Activated CD4-positive, alpha-beta T cell treated with anti-CD3 and anti-CD28 coated beads for 4 hours (primary cell): ENCODE measurements at regions not wholly inside any gene's neighbourhood (a gene's known extent, or its start where the extent isn't known, plus 50 kb on each side); places are given as distances from the start of the nearest gene placed in this dataset.
A peak's percentile ranks its signal among the peaks of the same experiment; 100 is the strongest.

Source experiments
- DNase-seq, 2 donors: peaks; one replicate each; pipeline ENCODE4 v3.0.0-alpha.2; 2020

DNA sequence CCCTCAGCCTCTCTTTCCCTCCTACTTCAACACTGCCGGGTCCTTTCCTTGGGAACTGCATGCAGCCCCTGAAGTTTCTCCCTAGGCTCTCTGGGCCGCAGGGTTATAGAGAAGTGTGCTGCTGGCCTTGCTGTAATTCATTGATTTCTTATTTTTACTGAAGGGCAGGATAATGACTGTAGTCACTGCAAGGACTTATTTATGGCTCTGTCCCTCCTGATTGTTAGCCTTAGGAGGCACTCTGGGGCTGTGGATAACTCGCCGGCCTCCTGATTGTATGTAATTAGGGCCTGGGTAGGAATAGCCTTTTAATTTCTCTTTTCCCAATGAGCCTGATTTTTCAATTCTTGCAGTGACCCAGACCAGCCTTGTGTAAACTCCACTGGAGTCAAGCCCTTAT is 138.3 kb upstream of the CDH13 start:
- DNase-seq = no peak

DNA sequence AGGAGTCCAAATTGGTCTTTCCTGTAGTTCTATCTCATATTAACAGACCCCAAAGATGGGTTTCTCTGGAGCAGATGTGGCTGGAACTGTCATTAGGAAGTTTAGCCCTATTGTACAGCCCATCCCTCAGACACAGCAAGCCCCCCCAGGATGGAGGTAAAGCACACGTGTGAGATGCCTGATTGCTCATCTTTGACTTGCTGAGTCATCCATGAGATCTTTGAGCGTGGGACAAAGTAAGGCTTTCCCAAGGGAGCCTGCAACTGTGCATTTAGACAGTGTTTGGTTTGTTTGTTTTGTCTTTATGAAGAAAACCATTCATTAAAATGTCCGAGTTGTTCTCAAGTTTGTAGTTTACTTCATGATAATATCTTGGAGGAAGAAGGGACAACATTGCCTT is 145.3 kb upstream of the CDH13 start:
- DNase-seq = no peak

- no peak for DNase-seq
Measured at GRCh38 chr16:82476786-82477185, 150.0 kb upstream of the CDH13 start.

GRCh38 chr16:82470620-82471152 is 156.1 kb upstream of the CDH13 start:
- DNase-seq = no peak

GRCh38 chr16:82470016-82470415 is 156.8 kb upstream of the CDH13 start:
- DNase-seq = no peak

DNA sequence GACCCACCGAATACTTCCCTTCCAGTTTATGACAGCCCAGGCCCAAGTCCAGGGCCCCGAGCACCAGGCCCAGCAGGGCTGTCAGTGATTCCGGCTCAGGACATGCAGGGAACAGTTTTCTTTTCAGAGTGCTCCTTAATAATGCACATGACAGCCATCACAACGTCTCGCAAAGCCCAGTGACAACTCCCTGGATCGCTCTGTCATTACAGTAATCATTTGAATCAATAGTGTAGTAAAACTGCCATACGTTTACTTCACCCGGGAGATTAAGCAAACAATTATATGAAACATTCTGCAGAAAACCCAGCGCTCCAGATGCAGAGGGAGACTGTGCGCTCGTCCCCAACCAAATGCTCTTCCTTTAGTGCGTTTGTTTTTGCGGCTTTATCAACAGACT is 162.6 kb upstream of the CDH13 start:
- DNase-seq = no peak

GRCh38 chr16:82460766-82461165 is 166.0 kb upstream of the CDH13 start:
- no peak for DNase-seq

- no peak for DNase-seq
Measured at GRCh38 chr16:82459580-82460256, 167.1 kb upstream of the CDH13 start.

- peak in 1 of 2 donors; percentile 1 for DNase-seq
Measured at GRCh38 chr16:82456683-82457082, 170.1 kb upstream of the CDH13 start.

DNA sequence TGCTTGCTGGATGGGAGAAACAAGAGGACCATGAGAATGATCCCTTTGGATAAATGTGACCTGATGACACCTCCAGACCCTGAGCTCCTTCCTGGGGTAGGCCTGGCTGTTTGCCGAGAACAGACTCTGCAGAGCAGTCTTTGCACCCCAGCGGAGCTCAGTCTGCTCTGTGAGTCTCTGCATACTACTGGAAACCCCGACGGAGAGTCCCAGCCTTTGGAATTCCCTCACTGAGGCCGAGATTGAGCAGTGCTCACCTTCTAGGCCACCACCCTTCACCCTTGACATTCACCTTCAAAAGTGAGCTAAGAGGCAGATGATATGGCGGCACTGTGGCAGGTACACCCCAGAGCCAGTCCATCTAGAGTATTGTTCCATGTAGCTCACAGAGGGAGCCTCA is 172.2 kb upstream of the CDH13 start:
- no peak for DNase-seq

GRCh38 chr16:82454152-82454551 is 172.6 kb upstream of the CDH13 start:
- no peak for DNase-seq

DNA sequence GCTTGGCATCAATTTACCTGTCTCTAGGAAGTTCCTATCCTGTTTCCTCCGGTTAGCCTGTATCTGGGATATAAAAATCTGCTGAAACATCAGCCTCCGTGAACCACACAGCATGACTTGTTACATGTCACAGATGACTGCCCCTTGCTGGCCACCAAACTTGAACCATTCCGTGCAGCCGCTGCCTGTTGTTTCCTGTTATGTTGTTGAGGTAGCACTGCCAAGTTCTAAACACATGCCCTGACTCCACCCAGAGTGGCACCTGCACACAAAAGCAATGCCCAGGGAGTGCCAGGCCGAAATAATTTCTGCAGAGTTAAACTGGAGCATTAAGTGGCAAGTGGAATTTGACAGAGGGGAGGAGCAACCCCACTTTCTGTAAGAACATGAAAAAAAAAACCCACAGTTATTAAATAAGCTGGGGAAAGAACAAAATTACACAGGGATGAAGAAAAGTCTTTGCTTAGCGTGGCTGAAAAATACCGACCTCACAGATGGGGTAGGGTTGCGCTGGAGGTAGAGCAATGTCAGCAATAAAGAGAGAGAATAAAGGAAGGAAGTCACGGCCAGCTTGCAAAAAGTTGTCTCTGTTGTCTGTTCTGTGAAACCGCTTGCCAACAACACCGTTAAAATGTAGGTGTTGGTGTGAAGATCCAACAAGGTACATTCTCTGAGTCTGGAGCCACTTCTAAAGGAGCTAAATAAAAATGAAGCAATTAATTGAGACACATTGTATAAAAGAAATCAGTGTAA is 174.6 kb upstream of the CDH13 start:
- DNase-seq = no peak

DNA sequence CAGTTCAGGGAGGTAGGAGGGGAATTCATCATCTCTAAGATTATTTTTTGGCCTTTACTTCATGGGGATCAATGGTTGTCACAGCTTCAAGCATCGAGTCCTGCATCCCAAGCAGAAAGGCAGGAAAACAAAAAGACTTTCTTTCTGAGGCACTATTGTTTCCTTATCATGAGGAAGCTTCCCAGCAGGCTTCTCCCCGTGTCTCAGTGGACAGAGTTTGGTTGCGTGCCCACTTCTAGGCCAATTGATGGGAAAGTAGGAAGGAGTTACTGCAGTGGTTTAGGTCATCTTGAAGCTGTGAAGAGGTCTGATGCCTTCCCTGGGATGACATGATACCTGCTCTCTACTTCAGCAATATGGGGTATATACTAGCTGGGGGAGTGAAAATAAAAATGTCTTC is 175.3 kb upstream of the CDH13 start:
- DNase-seq = no peak

DNA sequence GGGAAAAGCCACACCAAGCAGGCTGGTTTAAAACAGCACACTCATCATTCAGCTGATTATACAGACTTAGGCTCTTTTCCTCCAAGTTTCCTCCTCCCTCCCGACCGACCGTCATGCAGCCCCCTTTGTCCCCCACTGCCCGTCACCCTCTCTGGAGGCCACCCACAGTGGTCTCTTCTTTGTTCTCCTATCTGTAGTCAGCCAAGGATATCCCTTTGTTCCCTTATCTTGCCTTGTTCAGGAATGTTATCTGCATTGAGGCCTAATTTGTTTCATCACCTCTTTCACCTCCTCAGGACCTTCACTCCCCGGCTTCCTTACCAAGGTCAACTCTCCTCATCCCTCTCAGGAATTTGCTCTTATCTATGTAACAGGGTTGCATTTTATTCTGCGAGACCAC is 186.4 kb upstream of the CDH13 start:
- no peak for DNase-seq

DNA sequence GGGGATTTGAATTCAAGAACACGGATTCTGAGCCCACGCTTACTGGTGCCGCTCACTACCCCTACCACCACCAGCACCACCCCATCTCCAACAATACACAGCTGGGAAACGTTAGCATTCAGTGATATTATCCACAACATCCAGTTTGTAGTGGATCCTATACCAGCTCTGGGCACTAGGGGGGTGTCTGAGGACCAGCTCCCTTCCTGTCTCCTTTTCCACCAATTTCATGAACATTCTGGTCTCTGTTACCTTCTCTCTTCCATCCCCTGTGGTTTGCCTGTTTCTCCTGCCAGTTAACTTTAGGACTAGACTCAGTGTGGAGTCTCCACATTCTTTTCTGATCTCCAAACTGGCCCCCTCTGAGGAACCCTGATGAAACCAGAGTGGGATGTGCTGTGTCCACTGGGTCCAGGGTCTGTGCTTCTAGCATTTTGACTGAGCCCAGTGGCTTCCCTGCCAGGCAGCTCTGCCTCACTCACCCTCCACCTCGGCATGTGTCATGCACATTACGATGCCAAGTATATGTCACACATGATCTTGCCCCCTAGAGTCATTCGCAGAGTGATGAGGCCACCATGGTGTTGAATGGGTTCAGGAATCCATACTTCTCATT is 187.0 kb upstream of the CDH13 start:
- no peak for DNase-seq

- no peak for DNase-seq
Measured at GRCh38 chr16:82433042-82433441, 193.7 kb upstream of the CDH13 start.

DNA sequence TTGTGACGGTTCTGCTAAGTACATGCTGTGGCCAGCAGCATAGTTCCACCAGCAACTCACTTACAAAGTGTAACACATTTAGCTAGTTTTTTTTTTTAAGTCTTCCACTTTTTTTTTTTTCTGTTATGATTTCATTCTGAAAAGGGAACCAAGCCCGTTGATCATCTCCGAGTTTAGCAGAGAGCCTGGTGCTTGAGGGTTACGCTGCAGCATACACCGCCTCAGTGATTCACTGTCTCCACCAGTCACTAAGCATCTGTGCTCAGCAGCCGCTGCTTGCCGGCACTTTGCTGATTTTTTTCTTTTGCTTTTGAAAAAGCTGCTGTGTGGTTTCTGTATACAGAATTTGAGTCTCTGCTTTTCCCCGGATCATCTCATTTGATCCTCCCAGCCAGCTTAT is 194.5 kb upstream of the CDH13 start:
- DNase-seq = no peak

DNA sequence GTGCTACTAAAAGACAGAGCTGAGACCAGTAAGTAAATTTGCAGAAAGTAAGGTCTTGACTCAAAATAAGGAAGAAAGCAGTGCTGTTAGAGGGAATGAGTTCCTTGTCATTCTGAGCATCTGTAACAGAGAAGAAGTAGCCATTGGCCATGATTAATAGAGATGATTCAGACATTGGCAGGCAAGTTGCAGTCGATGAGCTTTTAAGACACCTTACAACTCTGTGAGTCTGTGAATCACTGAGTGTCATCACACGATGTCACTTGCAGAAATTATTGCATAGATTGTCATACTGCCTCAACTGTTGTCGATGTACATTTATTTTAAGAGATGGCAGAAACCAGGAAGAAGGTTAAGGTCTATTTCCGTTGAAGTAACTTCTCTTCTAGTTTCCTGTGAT is 201.1 kb upstream of the CDH13 start:
- no peak for DNase-seq

- DNase-seq = no peak
Measured at GRCh38 chr16:82421851-82422250, 204.9 kb upstream of the CDH13 start.

DNA sequence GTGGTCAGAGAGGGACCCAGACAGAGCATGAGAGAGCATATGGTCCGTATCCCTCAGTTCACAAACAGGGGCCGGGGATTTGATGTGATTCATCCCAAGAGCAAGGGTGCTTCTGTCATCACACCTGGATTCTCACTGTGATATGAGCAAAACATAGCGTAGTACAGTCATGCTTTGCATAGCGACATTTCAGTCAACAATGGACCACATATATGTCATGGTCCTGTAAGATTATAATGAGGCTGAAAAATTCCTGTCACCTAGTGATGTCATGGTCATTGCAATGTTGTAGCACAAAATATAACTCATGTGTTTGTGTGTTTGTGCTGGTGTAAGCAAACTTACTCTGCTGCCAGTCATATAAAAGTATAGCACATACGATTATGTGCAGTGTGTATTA is 207.4 kb upstream of the CDH13 start:
- no peak for DNase-seq

- no peak for DNase-seq
Measured at GRCh38 chr16:82414476-82414875, 212.3 kb upstream of the CDH13 start.

GRCh38 chr16:82412770-82413169 is 214.0 kb upstream of the CDH13 start:
- no peak for DNase-seq

- DNase-seq = no peak
Measured at GRCh38 chr16:82405736-82406135, 221.0 kb upstream of the CDH13 start.
